BLaER1 (cell line): ENCODE measurements at regions not wholly inside any gene's neighbourhood (a gene's known extent, or its start where the extent isn't known, plus 50 kb on each side); places are given as distances from the start of the nearest gene placed in this dataset.
"Not testable (repeated sequence)": the region's sequence is repeated elsewhere in the genome, so short reads cannot be mapped to it uniquely, and the experiment has no call there.

Experiments used
- H3K27ac ChIP-seq: shearing (Covaris generic); formaldehyde crosslinking; 2 replicates; pipeline ENCODE4 v1.8.1; 2022
- H3K27me3 ChIP-seq: shearing (Covaris generic); formaldehyde crosslinking; 2 replicates; pipeline ENCODE4 v1.8.1; 2022
- H3K36me3 ChIP-seq: shearing (Covaris generic); formaldehyde crosslinking; 2 replicates; pipeline ENCODE4 v1.8.1; 2022
- H3K4me1 ChIP-seq: shearing (Covaris generic); formaldehyde crosslinking; 2 replicates; pipeline ENCODE4 v1.8.1; 2022
- H3K4me2 ChIP-seq: shearing (Covaris generic); formaldehyde crosslinking; 2 replicates; pipeline ENCODE4 v1.8.1; 2022
- H3K4me3 ChIP-seq: shearing (Covaris generic); formaldehyde crosslinking; 2 replicates; pipeline ENCODE4 v1.8.1; 2022
- H3K9ac ChIP-seq: shearing (Covaris generic); formaldehyde crosslinking; 2 replicates; pipeline ENCODE4 v1.8.1; 2022
- H3K9me3 ChIP-seq: shearing (Covaris generic); formaldehyde crosslinking; 2 replicates; pipeline ENCODE4 v1.8.1; 2022
- H4K20me1 ChIP-seq: shearing (Covaris generic); formaldehyde crosslinking; 2 replicates; pipeline ENCODE4 v1.8.1; 2022
- Cebpa-rat ChIP-seq: shearing (Covaris generic); IDR thresholded peaks from 2 replicates; pipeline ENCODE4 v1.8.1; 2022

DNA sequence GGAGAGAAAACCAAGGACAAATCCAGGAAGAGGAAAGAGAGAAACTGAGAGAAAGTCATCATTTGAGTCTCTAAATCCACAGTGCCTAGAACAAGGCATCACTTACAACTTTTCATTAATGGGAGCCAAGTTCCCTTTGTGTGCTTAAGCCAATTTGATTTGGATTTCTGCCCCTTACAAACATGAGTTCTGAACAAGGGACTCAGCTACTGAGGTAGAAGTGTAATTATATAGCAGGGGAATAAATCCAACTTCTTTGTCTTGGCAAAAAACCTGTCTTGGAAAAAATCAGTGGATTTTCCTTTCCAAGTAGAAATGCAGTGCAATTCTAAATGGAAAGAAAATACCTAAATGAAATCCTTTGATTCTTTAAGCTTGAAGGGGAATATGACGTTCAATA is 307.2 kb upstream of the CNTN3 start:
- Histone ChIP-seq H3K36me3 (no peaks in the 10 kb centered on the region), H4K20me1 (no peaks in the 10 kb centered on the region), H3K9me3 (no peaks in the 10 kb centered on the region), H3K27me3 (no peaks in the 10 kb centered on the region), H3K4me3 (no peak overlapping the region), H3K9ac (no peak overlapping the region), H3K27ac (no peak overlapping the region), H3K4me1 (no peaks in the 10 kb centered on the region), H3K4me2 (no peak overlapping the region)
- no peak for TF ChIP-seq Cebpa-rat

DNA sequence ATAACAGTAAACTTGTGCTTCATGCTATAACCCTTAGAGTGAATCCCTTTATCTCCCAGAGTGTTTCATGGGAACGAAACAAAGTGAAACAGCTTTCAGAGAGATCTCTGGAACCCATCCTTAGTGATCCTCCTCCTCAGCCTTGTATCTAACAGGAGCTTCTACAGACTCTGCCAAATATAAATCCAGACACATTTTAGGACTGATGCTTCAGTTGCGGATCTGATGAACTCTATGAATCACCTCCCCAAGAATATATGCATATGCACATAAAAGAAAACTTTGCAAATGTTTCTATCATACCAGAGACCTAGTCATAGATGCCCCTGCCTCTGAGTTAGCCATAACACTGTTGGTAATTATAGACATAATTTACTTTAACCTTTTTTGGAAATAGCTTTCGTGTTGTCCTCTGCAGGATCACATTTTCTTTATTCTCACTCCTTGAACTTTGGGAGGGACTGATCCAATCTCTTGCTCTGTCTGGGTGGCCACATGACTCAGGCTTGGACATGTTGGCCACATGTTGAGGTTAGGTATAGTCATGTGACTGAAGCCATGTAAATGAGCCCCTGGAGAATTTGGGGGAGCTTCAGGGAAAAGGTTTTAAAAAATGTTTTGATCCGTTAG is 306.4 kb upstream of the CNTN3 start:
- Histone ChIP-seq H3K9ac (no peak overlapping the region), H3K9me3 (no peaks in the 10 kb centered on the region), H3K4me3 (no peak overlapping the region), H3K36me3 (no peaks in the 10 kb centered on the region), H3K4me1 (no peaks in the 10 kb centered on the region), H3K4me2 (no peak overlapping the region), H4K20me1 (no peaks in the 10 kb centered on the region), H3K27me3 (no peaks in the 10 kb centered on the region), H3K27ac (no peak overlapping the region)
- no peak for TF ChIP-seq Cebpa-rat

DNA sequence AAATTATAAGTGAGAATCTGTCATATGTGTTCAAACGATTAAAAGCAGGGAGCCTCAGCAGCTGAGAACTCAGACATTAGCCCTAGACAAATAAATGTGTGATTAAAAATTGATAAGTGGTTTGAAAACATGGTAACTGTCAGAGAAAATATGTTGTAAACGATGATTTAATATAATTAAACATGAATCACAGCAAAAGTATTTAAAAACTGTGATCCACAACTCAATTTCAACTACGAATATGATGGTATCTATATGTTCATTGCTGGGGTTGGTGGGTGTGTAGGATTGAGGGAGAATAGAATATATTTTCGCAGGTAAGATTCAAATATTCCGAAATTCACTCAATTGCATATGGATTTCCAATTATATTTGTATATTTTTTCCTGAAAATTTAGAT is 302.2 kb upstream of the CNTN3 start:
- no peak for TF ChIP-seq Cebpa-rat
- H3K4me3 ChIP-seq: no peak overlapping the region
- no peaks in the 10 kb centered on the region for H3K27me3 ChIP-seq
- no peaks in the 10 kb centered on the region for H3K36me3 ChIP-seq
- H3K27ac ChIP-seq: no peak overlapping the region
- no peaks in the 10 kb centered on the region for H3K4me1 ChIP-seq
- H4K20me1 ChIP-seq: no peaks in the 10 kb centered on the region
- no peaks in the 10 kb centered on the region for H3K9me3 ChIP-seq
- no peak overlapping the region for H3K4me2 ChIP-seq
- H3K9ac ChIP-seq: no peak overlapping the region

DNA sequence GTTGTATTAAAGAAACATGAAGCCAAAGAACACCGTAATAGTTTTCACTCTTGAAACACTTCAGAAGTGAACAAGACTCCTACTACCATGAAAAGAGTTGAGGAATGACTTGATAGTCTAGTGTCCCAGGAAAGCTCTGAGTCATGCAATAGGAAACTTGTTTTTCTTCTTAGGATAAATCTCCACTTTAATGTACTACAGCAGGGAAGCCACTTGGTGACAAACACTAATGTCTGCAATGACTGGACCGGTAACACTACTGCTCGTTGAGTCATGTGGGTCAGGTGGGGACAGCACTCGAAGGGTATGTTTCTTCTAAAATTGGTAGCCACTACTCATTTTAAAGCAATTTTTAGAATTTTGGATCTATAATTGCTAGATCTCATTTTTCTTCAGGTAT is 291.7 kb upstream of the CNTN3 start:
- Histone ChIP-seq H3K4me3 (no peak overlapping the region), H3K36me3 (no peaks in the 10 kb centered on the region), H3K4me1 (no peaks in the 10 kb centered on the region), H4K20me1 (no peaks in the 10 kb centered on the region), H3K9ac (no peak overlapping the region), H3K27me3 (no peaks in the 10 kb centered on the region), H3K9me3 (no peaks in the 10 kb centered on the region), H3K4me2 (no peak overlapping the region), H3K27ac (no peak overlapping the region)
- TF ChIP-seq Cebpa-rat: no peak

DNA sequence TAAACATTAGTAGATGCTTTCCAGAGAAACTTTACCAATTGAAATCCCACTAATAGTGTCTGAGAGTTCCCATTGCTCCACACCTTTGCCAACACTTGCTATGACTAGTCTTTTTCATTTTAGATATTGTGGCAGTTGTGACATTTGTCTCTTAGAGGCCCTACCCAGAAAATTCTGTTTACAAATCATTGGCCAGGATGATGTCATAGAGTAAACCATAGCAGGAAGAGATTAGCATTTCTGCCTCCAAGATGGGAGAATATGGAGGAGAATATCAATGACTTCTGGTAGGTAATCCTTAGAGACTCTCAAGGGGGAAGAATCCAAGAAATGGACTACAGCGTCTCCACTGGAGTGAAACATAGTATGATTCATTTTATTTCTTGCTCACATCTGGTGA is 291.0 kb upstream of the CNTN3 start:
- H3K9ac ChIP-seq: no peak overlapping the region
- no peak overlapping the region for H3K4me3 ChIP-seq
- no peaks in the 10 kb centered on the region for H3K36me3 ChIP-seq
- H3K27me3 ChIP-seq: no peaks in the 10 kb centered on the region
- no peak overlapping the region for H3K27ac ChIP-seq
- no peak for TF ChIP-seq Cebpa-rat
- no peaks in the 10 kb centered on the region for H4K20me1 ChIP-seq
- peaks cover under 1% of the 10 kb centered on the region; the same call in 1 of the 2 replicates for H3K9me3 ChIP-seq
- H3K4me1 ChIP-seq: no peaks in the 10 kb centered on the region
- H3K4me2 ChIP-seq: no peak overlapping the region

DNA sequence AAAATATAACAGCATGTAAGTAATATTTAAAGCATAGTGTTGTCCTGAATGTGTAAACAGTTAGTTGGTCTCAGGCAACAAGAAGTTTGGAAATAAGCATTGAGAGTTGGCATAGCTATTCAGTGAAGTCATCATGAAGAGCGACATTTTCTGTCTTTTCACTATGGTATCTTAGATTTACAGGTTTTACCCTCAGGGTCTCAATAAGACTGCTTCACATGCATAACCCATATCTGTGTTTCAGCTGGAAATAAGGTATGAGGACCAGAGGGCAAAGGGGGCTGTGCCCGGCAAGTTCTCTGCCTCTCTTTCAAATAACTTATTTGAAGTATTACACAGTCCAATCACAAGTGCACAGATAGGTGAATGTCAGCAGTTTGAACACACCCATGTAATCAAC is 290.2 kb upstream of the CNTN3 start:
- Histone ChIP-seq H3K4me1 (no peaks in the 10 kb centered on the region), H3K27me3 (no peaks in the 10 kb centered on the region), H3K27ac (no peak overlapping the region), H3K4me2 (no peak overlapping the region), H3K36me3 (no peaks in the 10 kb centered on the region), H3K9me3 (peaks cover 9% of the 10 kb centered on the region; the same call in 1 of the 2 replicates), H3K9ac (no peak overlapping the region), H4K20me1 (no peaks in the 10 kb centered on the region), H3K4me3 (no peak overlapping the region)
- no peak for TF ChIP-seq Cebpa-rat

DNA sequence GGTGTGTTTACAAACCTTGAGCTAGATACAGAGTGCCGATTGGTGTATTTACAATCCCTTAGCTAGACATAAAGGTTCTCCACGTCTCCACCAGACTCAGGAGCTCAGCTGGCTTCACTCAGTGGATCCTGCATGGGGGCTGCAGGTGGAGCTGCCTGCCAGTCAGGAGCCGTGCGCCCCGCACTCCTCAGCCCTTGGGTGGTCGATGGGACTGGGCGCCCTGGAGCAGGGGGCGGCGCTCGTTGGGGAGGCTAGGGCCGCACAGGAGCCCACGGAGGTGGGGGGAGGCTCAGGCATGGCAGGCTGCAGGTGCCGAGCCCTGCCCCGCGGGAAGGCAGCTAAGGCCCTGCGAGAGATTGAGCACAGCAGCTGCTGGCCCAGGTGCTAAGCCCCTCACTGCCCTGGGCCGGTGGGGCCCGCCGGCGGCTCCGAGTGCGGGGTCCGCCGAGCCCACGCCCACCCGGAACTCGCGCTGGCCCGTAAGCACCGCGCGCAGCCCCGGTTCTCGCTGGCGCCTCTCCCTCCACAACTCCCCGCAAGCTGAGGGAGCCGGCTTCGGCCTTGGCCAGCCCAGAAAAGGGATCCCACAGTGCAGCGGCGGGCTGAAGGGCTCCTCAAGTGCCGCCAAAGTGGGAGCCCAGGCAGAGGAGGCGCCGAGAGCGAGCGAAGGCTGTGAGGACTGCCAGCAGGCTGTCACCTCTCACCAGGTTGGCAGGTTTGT is 285.5 kb upstream of the CNTN3 start:
- H3K36me3 ChIP-seq, H4K20me1 ChIP-seq, H3K4me3 ChIP-seq, H3K9me3 ChIP-seq, H3K4me2 ChIP-seq, H3K27ac ChIP-seq, H3K4me1 ChIP-seq, H3K9ac ChIP-seq, H3K27me3 ChIP-seq: not testable (repeated sequence)

DNA sequence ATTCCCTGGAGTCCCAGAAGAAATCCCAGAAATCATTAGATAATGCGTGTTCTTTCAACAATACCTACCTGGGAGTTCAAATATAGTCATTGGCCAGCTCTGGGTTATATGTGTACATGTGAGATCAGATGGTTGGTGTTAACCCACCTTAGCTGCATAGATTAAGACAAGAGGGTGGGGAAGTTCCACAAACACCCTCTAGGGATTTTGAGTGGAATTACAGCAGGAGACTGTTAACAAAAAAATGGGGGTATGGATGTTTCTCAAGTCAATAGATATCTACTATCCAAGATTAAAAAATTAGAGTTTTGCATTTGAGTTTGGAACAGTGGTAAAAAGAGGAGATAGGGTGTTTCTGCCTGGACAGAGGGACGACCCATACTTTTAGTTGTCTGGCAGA is 282.5 kb upstream of the CNTN3 start:
- no peaks in the 10 kb centered on the region for H3K36me3 ChIP-seq
- H3K9ac ChIP-seq: no peak overlapping the region
- no peak overlapping the region for H3K27ac ChIP-seq
- no peaks in the 10 kb centered on the region for H3K4me1 ChIP-seq
- TF ChIP-seq Cebpa-rat: no peak
- H3K9me3 ChIP-seq: peaks cover 9% of the 10 kb centered on the region; the same call in 1 of the 2 replicates
- H3K4me2 ChIP-seq: no peak overlapping the region
- H3K27me3 ChIP-seq: no peaks in the 10 kb centered on the region
- H4K20me1 ChIP-seq: no peaks in the 10 kb centered on the region
- H3K4me3 ChIP-seq: no peak overlapping the region

DNA sequence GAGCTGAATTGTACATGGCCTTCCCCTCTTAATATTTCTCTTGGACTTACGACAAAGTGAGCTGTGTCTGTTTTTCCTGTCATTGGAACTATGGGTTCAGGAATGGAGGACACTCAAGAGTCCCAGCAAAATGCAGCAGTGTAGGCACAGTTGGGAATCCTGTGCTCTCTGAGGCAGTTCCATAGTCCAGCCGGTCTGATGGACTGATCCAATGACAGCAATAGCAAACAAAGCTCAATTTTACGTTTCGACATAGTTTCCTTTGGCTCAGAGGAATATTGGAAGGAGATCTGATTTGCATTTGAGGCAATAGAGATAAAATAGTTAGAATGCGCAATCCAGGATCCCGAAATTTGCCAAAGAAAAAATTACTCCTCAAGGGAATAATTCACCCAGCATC is 276.9 kb upstream of the CNTN3 start:
- no peaks in the 10 kb centered on the region for H3K27me3 ChIP-seq
- no peaks in the 10 kb centered on the region for H3K36me3 ChIP-seq
- no peaks in the 10 kb centered on the region for H3K9me3 ChIP-seq
- no peak for TF ChIP-seq Cebpa-rat
- no peaks in the 10 kb centered on the region for H4K20me1 ChIP-seq
- H3K4me3 ChIP-seq: no peak overlapping the region
- no peak overlapping the region for H3K4me2 ChIP-seq
- H3K9ac ChIP-seq: no peak overlapping the region
- no peaks in the 10 kb centered on the region for H3K4me1 ChIP-seq
- H3K27ac ChIP-seq: no peak overlapping the region

DNA sequence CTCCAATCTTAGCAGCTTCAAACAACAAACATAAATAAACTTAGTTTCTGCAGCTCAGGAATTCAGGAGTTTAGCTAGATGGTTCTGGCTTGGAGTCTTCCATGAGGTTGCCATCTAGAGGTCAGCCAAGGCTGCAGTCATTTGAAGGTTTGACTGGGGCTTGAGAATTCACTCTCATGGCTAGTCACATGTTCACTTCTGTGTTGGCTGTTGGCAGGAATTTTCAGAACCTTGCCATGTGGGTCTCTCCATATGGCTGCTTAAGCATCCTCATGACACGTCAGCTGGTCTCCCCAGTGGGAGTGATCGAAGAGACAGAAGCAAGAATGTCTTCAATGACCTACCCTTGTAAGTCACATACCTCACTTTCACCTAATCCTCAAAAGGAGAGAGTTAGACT is 269.2 kb upstream of the CNTN3 start:
- no peaks in the 10 kb centered on the region for H3K9me3 ChIP-seq
- TF ChIP-seq Cebpa-rat: no peak
- H3K4me1 ChIP-seq: no peaks in the 10 kb centered on the region
- no peak overlapping the region for H3K9ac ChIP-seq
- H3K4me3 ChIP-seq: no peak overlapping the region
- no peaks in the 10 kb centered on the region for H3K36me3 ChIP-seq
- H4K20me1 ChIP-seq: no peaks in the 10 kb centered on the region
- no peaks in the 10 kb centered on the region for H3K27me3 ChIP-seq
- no peak overlapping the region for H3K27ac ChIP-seq
- H3K4me2 ChIP-seq: no peak overlapping the region

DNA sequence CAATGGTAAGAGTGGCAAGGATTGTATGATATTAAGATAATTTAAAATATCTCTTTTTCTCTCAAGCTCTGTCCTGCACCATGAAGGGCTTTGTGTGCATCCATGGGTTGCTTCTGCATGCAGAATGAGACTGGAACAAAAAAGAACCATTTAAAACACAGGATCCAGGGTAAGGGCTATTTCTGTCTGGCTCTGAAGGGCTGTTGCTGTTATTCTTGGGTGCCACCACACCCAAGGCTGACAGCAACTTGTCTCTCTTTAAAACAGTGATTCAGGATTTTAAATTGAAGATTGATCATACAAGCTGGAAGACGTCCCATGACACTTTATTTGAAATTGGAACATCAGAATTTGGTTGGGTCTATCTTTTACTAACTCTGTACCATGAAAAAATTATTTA is 268.8 kb upstream of the CNTN3 start:
- Histone ChIP-seq H3K9ac (no peak overlapping the region), H3K4me1 (no peaks in the 10 kb centered on the region), H3K4me3 (no peak overlapping the region), H3K27me3 (no peaks in the 10 kb centered on the region), H3K36me3 (no peaks in the 10 kb centered on the region), H4K20me1 (no peaks in the 10 kb centered on the region), H3K4me2 (no peak overlapping the region), H3K27ac (no peak overlapping the region), H3K9me3 (no peaks in the 10 kb centered on the region)
- TF ChIP-seq Cebpa-rat: no peak
